Retina (tissue), 1 donor: ENCODE measurements at regions not wholly inside any gene's neighbourhood (a gene's known extent, or its start where the extent isn't known, plus 50 kb on each side); places are given as distances from the start of the nearest gene placed in this dataset.

Experiments used
- DNase-seq: peaks from one replicate; pipeline ENCODE4 v3.0.0-alpha.2; 2016

DNA sequence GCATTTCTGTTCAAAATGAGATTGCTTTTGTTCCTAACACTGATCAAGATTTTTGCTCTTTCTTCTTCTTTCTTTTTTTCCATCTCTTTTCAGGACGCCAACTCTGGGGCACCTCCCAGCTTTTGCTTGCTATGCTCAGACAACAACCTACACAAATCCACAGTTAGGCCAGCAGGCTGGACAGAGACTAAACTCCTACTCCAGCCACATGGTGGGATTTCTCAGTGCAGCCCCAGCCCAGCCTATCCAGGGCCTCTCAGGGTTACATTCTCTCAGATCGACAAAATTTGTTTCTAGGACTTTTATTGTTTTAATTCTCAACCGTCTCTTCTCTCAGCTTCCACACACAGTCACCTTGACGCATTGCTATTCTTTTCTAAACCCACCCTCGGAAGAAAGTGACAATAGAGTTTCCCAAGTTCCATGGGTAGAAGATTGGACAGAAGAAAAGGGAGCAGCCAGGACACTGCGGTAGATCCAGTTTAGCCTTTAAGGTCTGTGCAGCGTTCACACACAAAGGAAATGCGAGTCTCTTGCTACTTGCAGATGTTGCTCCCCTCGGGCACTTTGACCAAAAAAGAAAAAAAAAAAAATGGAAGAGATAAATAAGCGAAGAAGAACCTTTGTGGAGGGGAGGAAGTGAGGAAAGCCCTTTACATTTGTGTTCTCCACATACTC, 588.6 kb upstream of the GRAMD2B start:
- no peak for DNase-seq

- DNase-seq, result peak; percentile 77
These were observed 587.7 kb upstream of the GRAMD2B start for GRCh38 chr5:125835293-125836172.

DNA sequence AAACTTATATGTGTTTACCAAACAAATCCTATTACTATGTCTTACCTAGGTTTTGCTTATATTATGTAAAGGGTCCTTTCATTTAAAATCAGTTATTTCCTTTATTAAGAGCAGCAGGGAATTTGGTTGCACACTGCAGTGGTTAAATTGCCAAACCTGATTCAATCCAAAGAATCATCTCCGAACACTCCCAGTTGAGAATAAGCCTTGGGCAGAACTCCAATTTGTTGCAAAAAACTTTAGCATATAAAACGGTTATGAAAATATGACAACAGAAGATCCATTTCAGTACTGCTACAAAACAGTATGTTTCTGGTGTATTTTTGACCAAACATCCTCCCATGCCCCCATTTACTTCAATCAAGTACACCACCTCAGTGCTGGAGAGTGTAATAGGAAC, 587.0 kb upstream of the GRAMD2B start:
- DNase-seq, result no peak

DNA sequence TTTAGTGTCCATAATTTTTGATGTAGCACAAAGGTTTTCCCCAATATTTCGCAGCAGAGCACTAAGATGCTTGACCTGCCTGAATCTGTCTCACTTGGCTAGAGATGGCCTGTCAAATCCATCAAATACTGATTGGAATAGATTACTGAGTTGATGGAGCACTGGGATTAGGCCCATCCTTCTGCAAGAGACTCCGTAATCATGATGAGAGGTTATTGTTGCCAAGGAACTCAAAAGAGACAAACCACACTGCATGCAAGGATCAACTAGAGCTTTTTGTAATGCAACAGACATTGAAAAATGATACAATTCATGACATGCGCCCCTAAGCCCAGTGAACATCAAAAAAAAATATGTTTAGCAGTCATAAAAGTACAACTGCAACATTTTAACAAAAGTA, 585.3 kb upstream of the GRAMD2B start:
- no peak for DNase-seq

GRCh38 chr5:125847561-125847960, 575.6 kb upstream of the GRAMD2B start:
- DNase-seq, result no peak

GRCh38 chr5:125848751-125849150, 574.5 kb upstream of the GRAMD2B start:
- DNase-seq, result no peak

- DNase-seq, result no peak
These were observed 566.3 kb upstream of the GRAMD2B start for GRCh38 chr5:125856949-125857348.

- DNase-seq, result no peak
These were observed 559.6 kb upstream of the GRAMD2B start for GRCh38 chr5:125863579-125863978.

DNA sequence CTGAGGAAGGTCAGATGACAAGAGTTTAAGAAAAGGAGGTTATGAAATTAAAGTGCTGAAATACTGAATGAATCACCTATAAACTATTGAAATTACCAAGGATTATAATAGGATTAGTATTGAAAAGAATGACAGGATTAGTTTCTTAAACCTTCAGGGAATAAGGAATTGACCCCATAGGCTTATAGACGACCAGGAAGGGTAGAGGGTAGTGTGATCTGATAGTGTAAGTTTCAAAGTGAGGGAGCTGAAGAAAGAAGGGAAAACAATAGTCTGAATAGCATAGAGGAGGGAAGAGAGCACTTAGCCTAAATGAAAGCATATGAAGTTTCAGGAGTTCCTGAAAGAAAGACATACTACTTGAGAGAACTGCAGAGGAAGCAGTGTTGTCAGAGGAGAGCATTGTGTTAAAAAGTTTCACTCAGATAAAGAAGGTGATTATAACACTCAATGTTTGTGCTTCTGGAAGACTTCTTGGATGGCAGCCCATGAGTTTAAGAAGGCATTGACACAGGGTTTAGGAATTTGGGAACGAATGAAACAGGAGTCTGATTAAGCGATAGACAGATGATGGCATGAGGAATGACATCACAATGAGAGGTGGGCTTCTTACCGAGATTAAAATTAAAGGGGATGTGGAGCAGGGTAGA, 557.9 kb upstream of the GRAMD2B start:
- DNase-seq, result no peak

DNA sequence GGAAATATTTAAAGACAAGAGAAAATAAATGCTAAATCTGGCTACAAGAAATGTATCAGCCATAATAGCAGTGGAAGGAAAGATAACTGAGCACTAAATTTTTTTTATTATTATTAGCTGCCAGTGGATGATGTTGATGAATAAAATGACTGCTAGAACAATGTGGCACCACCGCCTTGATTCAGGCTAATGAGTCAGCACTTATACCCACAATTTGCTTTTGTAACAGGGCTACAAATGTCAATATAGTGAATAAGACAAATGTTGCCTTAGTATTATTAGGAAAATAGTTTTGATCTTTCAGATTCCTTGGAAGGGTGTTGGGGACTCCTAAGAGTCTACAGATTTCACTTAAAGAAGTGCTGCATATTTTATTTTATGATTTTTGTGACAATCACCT, 555.2 kb upstream of the GRAMD2B start:
- no peak for DNase-seq

DNA sequence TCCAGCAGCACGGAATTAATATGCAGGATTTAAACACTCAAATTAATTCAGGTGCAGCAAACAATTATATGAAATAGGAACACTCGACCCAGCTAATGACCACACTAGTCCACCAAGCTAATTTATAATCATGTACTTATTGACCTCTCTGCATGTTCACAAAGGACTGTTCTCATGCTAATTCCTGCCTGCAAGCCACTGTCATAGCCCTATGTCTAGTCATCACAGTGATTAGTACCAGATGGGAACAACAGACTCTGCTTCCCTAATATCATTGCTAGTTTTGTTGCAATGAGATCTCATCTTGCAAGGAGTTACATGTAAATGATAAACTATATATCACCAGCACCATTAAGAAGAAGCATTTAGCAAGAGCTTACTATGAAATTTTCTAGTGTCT, 553.0 kb upstream of the GRAMD2B start:
- DNase-seq, result peak; percentile 17

GRCh38 chr5:125874057-125874456, 549.2 kb upstream of the GRAMD2B start:
- no peak for DNase-seq

- no peak for DNase-seq
These were observed 548.5 kb upstream of the GRAMD2B start for GRCh38 chr5:125874717-125875116.

- no peak for DNase-seq
These were observed 546.0 kb upstream of the GRAMD2B start for GRCh38 chr5:125877248-125877647.

GRCh38 chr5:125882061-125882460, 541.1 kb upstream of the GRAMD2B start:
- no peak for DNase-seq

- no peak for DNase-seq
These were observed 540.0 kb upstream of the GRAMD2B start for GRCh38 chr5:125883223-125883622.

DNA sequence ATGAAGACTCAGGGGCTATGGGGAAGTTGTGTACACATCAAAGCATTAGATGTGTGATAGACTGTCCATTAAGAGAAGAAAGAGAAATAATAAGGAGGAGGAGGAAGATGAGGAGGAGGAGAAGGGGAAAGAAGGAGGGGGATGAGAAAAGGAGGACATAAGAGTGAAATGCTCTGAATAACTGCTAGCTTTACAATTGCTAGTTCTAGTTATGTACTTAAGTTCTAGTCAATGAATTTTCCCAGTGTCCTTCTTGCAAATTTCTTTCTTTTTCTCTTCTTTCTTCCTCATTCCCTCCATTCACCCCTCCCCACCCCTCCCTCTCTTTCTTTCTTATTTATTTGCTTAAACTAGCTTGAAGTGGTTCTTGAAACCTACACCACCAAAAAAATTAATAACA, 534.9 kb upstream of the GRAMD2B start:
- no peak for DNase-seq

DNA sequence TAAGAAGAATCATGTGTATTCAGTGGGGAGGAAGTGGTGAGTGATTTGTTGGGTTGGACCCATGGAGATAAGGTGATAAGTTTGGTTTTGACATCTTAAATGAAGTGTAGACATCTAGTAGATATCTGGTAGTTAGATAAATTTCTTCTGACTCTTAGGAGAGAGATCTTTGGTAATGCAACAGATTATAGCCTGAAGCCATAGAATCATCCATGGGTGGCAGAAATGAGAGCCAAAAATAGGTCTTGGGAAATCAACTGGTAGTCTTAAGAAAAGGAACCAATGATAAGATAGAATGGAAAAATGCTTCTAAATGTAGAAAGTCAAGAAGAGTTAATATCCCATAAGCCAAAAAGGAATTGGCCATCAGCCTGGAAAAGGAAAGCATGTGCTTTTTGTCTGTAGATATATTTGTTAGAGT, 532.7 kb upstream of the GRAMD2B start:
- no peak for DNase-seq

DNA sequence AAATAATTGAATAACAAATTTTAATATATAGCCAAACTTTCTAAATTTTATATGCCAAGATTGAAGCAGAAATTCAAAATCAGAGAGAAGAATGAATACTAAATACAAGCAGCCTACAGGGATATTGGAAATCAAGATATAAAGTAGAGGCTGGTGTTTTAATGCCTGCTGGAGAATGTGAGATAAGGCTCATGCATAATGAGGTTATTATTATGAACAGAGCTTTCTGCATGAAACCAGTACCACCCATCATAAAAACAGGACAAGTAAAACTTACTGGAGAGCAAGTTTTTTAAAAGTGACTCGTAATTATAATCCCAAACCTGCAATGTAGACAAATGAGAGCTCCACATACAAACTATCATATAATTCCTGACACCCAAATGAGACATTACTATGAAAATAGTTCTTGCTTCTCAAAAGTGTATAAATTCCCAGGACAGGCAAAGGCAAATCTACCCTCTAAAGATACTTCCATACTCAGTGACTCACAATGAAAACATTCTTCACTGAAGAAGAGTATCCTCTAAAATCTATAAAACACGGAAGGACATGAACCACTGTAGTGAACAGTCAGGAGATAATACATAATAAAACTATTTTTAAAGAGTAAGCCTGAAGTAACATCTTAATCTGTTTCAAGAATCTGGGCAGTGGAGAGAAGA, 532.0 kb upstream of the GRAMD2B start:
- DNase-seq, result no peak

DNA sequence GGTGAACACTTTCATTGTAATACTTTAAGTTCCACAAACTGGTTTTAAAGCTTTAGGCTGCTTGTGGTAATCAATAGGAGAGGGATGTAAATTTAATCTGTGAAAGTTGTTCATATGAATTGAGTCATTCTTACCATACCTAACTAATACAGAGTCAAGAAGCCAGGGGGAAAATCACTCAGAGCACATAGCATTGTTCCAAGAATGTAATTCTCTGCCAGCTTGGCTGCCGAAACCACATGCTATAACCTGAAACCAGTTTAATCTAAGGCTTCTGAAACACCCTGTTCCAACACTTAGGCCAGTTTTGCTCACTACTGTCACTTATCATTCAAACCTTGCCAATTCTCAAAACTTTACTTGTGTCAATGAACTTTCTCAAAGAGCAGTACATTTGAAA, 528.8 kb upstream of the GRAMD2B start:
- DNase-seq, result no peak

DNA sequence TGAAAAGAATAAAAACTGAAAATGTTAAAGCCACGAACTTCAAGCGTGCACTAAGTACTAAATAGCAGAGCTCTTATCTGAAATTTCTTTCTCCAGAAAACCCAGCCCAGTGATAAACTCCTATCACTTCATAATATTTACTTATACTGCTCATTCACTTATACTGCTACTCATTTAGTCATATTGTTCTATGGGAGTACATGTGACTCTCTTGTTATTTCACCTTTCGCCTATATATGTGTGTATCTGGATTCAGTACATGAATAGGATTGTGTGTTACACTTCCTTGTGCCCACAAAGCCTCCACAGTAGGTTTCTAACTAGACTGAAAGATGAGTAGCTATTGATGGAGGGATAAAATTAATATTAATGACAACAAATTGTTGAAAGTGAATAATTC, 526.8 kb upstream of the GRAMD2B start:
- DNase-seq, result no peak

GRCh38 chr5:125897089-125897488, 526.1 kb upstream of the GRAMD2B start:
- no peak for DNase-seq

DNA sequence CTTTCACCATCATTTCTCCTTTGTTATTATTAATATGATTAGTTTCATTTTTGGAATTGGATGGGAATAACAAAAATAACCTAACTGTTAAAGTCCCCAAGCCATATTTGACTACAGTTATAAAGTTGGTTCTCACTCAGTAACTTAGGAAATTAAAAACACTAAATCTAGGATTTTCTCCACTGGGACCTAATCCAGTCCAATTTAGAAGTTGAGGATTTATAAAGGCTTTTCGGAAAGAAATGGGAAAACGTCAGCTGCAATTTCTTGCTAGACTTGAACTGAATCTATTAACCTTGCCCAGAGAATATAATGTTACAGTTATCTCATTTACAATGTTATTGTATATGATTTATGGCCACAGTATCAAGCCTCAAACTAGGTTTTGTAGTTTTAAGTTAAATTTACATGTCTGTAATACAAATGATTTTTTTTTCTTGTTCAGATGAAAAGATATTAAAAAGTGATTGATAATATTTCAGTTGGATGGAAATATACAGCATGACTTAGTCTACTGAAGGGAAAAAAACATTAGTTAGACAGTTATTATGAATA, 524.3 kb upstream of the GRAMD2B start:
- DNase-seq, result no peak
